ENCODE measurements at regions not wholly inside any gene's neighbourhood (a gene's known extent, or its start where the extent isn't known, plus 50 kb on each side); places are given as distances from the start of the nearest gene placed in this dataset.

DNA sequence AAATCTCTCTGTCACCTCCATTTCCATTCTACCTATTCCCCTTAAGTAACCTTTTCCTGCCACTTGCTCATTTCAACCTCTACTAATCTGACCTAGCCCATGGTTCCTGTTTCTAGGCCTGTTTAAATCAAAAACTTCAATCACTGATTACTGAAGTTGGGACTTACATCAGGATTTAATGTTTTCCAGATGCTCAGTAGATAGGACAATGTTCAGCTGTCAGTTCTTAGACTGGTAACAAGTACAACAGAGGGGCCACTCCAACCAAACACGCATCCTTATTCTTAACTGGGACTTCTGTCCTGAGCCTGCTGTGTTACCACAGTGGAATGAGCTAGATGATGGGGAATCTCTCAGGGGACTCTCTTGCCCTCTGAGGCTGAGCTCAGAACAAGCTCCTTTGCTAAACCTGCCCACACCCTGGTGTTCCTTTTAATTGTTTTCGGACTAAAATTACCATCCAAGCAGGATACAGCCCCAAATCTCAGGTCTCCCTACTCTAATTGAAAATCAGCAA is 974.6 kb downstream of the TTLL7 start:
- DNase-seq (ENCODE audit: low spot score), result no peak

- DNase-seq (ENCODE audit: low spot score), result no peak
Observed at GRCh38 chr1:83023212-83023611, 975.7 kb downstream of the TTLL7 start.

- no peak for DNase-seq (ENCODE audit: low spot score)
Observed at GRCh38 chr1:83022206-83022605, 976.7 kb downstream of the TTLL7 start.

- DNase-seq (ENCODE audit: low spot score), result no peak
Observed at GRCh38 chr1:83017701-83018100, 981.2 kb downstream of the TTLL7 start.

DNA sequence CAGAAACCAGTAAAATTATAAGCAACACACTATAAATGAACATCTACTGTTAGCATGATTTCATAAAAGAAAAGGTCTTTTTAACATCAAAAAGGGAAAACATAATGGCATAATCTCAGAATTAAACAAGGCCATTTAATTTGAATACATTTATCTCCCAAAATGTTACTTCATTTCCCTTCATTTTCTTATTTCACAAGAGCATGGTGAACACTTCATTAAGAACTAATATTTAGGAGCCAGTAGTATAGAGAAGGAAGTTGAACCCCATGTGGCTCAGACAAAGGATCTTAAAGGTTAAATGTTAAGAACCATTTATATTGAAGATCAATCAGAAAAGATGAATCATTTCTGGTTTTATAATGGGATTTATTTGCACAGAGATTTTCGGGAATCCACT is 981.7 kb downstream of the TTLL7 start:
- no peak for DNase-seq (ENCODE audit: low spot score)

GRCh38 chr1:83016354-83016849 is 982.5 kb downstream of the TTLL7 start:
- no peak for DNase-seq (ENCODE audit: low spot score)

DNA sequence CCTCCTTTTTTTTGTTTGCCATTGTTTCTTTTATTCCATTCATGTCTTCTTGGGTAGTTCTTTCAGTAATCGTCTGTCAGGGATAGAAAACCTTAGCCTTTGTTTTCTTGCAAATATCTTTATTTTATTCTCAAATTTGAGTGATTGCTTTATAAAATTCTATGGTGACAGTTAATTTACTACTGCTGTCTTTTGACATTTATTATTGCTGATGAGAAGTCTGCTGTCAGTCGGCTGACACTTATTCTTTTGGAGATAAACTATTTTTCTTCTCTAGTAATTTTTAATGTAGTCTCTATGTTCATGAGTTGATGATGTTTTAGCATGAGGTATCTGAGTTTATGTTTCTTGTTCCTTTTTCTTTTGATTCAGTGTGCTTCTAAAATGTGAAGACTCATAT is 983.8 kb downstream of the TTLL7 start:
- DNase-seq (ENCODE audit: low spot score), result no peak

- DNase-seq (ENCODE audit: low spot score), result no peak
Observed at GRCh38 chr1:83012950-83013349, 986.0 kb downstream of the TTLL7 start.

GRCh38 chr1:83011265-83011664 is 987.7 kb downstream of the TTLL7 start:
- no peak for DNase-seq (ENCODE audit: low spot score)

GRCh38 chr1:83006271-83006670 is 992.7 kb downstream of the TTLL7 start:
- DNase-seq (ENCODE audit: low spot score), result no peak

DNA sequence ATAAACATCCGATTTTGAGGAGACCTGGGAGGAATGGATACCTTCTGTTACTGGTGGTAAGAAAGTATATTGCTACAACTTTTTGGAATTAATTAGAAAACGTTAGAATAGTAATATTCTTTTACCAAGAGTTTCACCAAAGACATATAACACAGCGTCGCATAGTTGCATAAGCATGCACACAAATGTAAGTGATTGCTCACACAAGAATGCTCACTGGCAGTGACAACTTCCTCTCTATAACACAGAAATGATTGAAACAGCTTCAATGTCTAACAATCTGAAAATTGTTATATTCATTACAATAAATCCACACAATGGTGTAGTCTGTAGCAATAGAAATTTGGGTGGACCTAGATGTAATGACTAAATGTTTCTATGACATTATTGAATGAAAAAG is 998.6 kb downstream of the TTLL7 start:
- no peak for DNase-seq (ENCODE audit: low spot score)

- no peak for DNase-seq (ENCODE audit: low spot score)
Observed at GRCh38 chr1:82995951-82996350, 1003.0 kb downstream of the TTLL7 start.

GRCh38 chr1:82994616-82995263 is 1004.2 kb downstream of the TTLL7 start:
- no peak for DNase-seq (ENCODE audit: low spot score)

DNA sequence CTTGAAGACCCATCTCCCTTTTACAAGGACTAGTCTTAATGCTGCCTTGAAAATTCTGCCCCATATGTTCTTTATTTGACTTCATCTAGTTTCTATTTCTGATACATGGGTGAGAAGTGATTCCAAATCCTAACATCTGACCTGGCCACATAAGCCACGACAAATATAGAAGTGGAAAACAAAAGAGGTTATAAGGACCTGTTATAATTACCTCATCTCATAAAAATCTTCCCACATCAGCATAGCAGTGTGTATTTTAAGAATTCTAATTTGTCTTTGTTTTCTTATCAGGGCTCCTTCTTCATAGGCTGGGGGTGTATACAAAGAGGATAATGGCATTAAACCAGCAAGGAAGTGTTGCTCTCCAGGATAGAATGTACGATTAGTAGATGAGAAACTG is 1007.4 kb downstream of the TTLL7 start:
- no peak for DNase-seq (ENCODE audit: low spot score)

DNA sequence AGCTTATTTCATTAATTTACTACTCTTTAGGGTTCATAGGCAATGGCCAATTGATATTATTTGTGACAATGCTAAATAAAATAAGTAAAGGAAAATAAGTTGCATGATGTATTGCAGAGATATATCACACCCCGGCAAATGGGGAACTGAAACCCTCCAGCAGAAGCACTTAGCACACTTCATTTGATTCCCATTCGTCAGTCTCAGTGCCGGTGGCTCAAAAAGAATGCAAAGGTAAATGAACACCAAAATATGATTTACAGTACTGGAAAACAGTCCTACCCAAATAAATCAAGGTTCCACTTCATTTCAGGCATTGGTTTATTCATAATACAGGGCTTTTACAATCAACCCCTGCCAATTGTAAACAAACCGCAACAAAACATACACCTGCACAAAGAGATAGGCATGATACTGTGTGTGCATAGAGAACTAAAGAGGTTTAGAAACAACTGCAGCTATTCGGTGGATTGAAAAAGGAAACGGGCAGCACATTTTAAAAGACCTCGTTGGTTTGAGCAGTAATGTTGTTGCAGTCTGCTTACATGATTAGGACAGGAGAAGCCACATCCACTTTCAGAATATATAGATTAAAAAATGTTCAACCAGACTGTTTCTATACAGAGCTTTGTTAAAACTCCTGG is 1019.2 kb downstream of the TTLL7 start:
- DNase-seq (ENCODE audit: low spot score), result peak; percentile 83

- peak; percentile 1 for DNase-seq (ENCODE audit: low spot score)
Observed at GRCh38 chr1:82978461-82979324, 1020.2 kb downstream of the TTLL7 start.

GRCh38 chr1:82972841-82973553 is 1025.9 kb downstream of the TTLL7 start:
- no peak for DNase-seq (ENCODE audit: low spot score)

DNA sequence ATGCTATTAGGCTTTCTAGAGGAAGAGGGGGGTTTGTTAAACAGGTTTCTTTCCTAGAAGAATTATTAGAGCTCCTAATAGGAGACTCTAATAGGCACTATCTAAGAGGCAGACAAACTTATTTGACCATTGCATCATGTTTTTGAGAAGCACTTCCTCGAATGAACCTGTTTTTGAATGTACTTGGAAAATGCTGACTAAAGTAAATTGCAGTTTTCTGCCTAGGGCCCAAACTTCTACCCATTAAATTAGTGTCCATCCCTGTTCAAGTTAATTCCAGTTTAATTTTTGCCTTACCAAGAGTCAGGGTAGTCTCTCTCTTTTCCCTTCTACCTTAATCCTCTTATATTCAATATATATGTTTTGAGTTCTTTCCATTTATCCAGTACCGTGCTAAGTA is 1029.6 kb downstream of the TTLL7 start:
- no peak for DNase-seq (ENCODE audit: low spot score)

GRCh38 chr1:82962658-82963057 is 1036.3 kb downstream of the TTLL7 start:
- no peak for DNase-seq (ENCODE audit: low spot score)

DNA sequence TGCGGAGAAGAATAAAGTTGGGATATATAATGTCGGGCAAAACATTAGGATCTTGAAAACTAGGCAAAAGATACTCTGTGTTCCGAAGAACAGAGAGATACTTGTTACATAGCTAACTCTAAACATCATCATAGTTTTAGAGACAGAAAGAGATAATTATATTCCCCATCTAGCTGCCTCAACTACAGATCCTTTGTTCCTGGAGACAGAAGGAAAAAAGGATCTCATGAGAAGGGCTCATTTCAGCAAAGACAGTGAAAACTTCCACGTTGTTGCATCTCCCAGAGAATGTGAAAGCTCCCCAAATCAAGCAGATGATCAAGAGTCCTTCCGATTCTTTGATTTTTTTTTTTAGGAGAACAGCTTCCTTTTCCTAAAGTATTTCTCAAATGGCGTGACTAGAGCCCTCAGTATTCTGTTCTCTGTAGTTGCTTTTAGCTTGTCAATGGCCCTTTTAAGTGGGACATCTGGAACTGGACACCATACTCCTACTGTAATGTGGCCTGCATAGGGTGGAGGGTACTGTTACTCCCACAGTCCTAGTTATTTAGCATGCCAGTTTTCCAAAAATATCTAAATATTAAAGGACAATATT is 1048.2 kb downstream of the TTLL7 start:
- no peak for DNase-seq (ENCODE audit: low spot score)

- DNase-seq (ENCODE audit: low spot score), result no peak
Observed at GRCh38 chr1:82948386-82948785, 1050.5 kb downstream of the TTLL7 start.

- no peak for DNase-seq (ENCODE audit: low spot score)
Observed at GRCh38 chr1:82947278-82947677, 1051.7 kb downstream of the TTLL7 start.

Measured in NAMALWA (cell line).